CD4-positive, alpha-beta T cell treated with Interleukin-15 for 4 hours (primary cell): ENCODE measurements at regions not wholly inside any gene's neighbourhood (a gene's known extent, or its start where the extent isn't known, plus 50 kb on each side); places are given as distances from the start of the nearest gene placed in this dataset.
"Not testable (repeated sequence)": the region's sequence is repeated elsewhere in the genome, so short reads cannot be mapped to it uniquely, and the experiment has no call there.

Source experiments
- DNase-seq: peaks from one replicate; pipeline ENCODE4 v3.0.0-alpha.2; 2020; ENCODE audit warnings: low spot score

GRCh38 chr14:36411951-36412350 lies 91.5 kb upstream of the MBIP start:
- not testable (repeated sequence) for DNase-seq

DNA sequence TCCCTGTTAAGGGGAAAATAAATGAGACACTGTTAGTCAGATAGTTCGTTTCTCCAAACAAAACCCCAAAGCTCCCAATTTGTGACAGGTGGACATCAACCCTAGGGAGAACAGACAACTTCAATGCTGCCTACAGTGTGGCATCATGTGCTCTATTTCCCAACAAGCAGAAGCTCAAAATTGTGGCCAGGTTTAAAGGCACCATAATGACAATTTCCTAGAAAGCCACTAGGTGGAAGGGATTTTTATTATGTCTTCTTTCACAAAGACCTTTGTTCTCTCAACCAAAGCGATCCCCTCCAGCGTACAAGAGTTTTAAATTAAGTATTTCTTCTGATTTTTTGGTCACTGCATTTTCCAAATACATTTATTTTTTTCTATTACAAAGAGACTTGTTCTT lies 88.0 kb upstream of the MBIP start:
- DNase-seq = no peak

- DNase-seq = no peak
Measured at GRCh38 chr14:36405589-36406274, 85.3 kb upstream of the MBIP start.

GRCh38 chr14:36402867-36403266 lies 82.4 kb upstream of the MBIP start:
- no peak for DNase-seq

- DNase-seq = no peak
Measured at GRCh38 chr14:36398463-36399291, 78.2 kb upstream of the MBIP start.

DNA sequence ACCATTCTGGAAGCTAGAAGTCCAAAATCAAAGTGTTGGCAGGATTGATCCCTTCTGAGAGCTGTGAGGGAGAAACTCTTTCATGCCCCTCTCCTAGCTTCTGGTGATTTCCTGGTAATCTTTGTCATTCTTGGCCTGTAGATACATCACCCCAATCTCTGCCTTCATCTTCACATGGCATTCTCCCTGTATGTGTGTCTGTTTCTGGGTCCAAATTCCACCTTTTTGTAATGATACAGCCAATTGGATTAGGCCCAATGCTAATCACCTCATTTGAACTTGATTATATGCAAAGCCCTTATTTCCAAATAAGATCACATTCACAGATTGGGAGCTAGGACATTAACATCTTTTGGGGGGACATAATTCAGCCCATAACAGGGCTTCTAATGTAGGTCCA lies 76.9 kb upstream of the MBIP start:
- DNase-seq = no peak

GRCh38 chr14:36396798-36397197 lies 76.4 kb upstream of the MBIP start:
- no peak for DNase-seq

DNA sequence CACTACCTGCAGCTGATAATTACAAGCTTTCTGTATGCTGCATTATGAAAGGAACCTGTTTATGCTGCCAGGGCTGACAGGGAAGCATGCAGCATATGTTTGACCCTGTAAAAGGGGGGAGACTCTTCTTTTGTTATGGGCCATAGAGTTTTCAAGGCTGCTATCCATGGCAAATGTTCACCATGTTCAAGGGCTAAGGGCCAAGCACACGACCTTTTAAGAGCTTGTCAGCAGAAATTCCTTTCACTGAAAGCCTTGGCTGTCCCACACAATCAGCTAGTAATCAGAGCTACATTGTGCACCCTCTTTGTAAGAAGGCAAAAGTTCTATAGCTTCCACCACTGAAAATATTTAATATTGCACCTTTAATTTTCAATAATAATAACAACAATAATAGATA lies 74.2 kb upstream of the MBIP start:
- no peak for DNase-seq

- no peak for DNase-seq
Measured at GRCh38 chr14:36390718-36391117, 70.3 kb upstream of the MBIP start.

DNA sequence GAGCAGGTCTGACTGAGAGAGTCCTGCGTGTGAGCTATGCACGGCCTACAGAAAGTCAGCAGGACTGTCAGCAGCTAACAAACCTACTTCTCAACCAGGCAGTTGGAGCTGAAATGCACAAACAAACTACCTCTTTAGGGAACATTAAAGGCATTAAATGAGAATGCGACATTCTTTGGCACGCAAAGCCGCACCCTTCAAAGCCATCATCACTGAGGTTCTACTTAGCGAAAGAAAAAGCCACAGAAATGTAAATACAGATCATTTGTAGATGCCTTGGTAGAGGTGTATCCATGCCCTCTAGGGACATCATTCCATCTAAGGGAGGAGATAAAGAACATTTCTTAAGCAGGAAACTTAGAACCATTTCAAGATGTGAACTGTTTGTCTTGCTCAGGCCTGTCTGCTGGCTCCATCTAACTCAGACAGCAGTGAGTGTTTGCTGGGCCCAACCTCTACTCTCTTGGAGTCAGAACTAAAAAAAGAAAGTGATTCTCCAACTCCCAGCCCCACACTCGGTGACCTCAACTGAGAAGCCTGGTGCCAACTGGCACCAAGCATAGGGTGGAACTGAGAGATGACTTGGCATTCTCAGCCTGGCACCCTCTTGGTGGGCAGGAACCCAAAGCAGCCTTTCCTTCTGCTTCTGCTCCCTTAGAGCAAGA lies 63.5 kb upstream of the MBIP start:
- no peak for DNase-seq

- DNase-seq = peak; percentile 67
Measured at GRCh38 chr14:36373982-36374673, 53.7 kb upstream of the MBIP start.
